Lung (tissue), 11 donors: ENCODE measurements at regions not wholly inside any gene's neighbourhood (a gene's known extent, or its start where the extent isn't known, plus 50 kb on each side); places are given as distances from the start of the nearest gene placed in this dataset.
"Not testable (repeated sequence)": the region's sequence is repeated elsewhere in the genome, so short reads cannot be mapped to it uniquely, and the experiment has no call there.

Source experiments
- ATAC-seq: fragments of 200-7000 bp; cut with Tn5 transposase; one replicate; pipeline ENCODE4 v1.9.1; 2020; ENCODE audit warnings: moderate number of reproducible peaks; ENCODE audit not compliant: insufficient read depth, low FRiP score
- DNase-seq, 3 donors: peaks; one replicate each; pipeline ENCODE4 v3.0.0-alpha.2; 2013 to 2017
- H3K27ac ChIP-seq, 2 donors: one replicate each; pipeline ENCODE4 v1.5.1; 2013; ENCODE audit warnings: mild to moderate bottlenecking in 2 of 2, moderate library complexity in 2 of 2, control low read depth in 1 of 2, inconsistent platforms in 1 of 2, low read depth in 1 of 2, low read length in 1 of 2
- H3K27me3 ChIP-seq, 3 donors: one replicate each; pipeline ENCODE4 v1.5.1; 2013; ENCODE audit warnings: low read length in 2 of 3; ENCODE audit not compliant: control insufficient read depth in 3 of 3, insufficient read depth in 3 of 3
- H3K36me3 ChIP-seq, 4 donors: one replicate each; pipeline ENCODE4 v1.5.1; 2013; ENCODE audit warnings: low read length in 4 of 4, mild to moderate bottlenecking in 1 of 4, moderate library complexity in 1 of 4; ENCODE audit not compliant: control insufficient read depth in 4 of 4, insufficient read depth in 4 of 4
- H3K4me1 ChIP-seq, 5 donors: one replicate each; pipeline ENCODE4 v1.5.1; 2013; ENCODE audit warnings: low read length in 5 of 5, mild to moderate bottlenecking in 2 of 5, moderate library complexity in 1 of 5; ENCODE audit not compliant: control insufficient read depth in 5 of 5, insufficient read depth in 5 of 5
- H3K4me3 ChIP-seq: one replicate; pipeline ENCODE4 v1.5.1; 2013; ENCODE audit warnings: mild to moderate bottlenecking, control low read depth, moderate library complexity
- H3K9ac ChIP-seq, 2 donors: one replicate each; pipeline ENCODE4 v1.5.1; 2013; ENCODE audit warnings: low read length in 2 of 2, control low read depth in 1 of 2; ENCODE audit not compliant: insufficient read depth in 1 of 2
- H3K9me3 ChIP-seq, 4 donors: one replicate each; pipeline ENCODE4 v1.5.1; 2013; ENCODE audit warnings: low read length in 3 of 4, mild to moderate bottlenecking in 1 of 4, moderate library complexity in 1 of 4; ENCODE audit not compliant: control insufficient read depth in 4 of 4, insufficient read depth in 3 of 4
- WGBS, 2 donors: extraction: QIAGEN DNeasy Blood & Tissue Kit; methylation state at CpG; one replicate each; pipeline ENCODE4 v1.1.7; 2013; 5-methylcytosine and 5-hydroxymethylcytosine counted together
- TF ChIP-seq, protein P1 (sequence below): IDR thresholded peaks from 2 replicates; pipeline ENCODE4 v1.5.1; 2012; ENCODE audit warnings: mild to moderate bottlenecking; ENCODE audit errors: control extremely low read depth, extremely low read depth
- donor health status: control.
- donor health status: control.
- donor health status: Bipolar disorder and iron deficiency.
- donor health status: healthy.
- donor health status: DM: yes; HTN: yes; CAD: no.

DNA sequence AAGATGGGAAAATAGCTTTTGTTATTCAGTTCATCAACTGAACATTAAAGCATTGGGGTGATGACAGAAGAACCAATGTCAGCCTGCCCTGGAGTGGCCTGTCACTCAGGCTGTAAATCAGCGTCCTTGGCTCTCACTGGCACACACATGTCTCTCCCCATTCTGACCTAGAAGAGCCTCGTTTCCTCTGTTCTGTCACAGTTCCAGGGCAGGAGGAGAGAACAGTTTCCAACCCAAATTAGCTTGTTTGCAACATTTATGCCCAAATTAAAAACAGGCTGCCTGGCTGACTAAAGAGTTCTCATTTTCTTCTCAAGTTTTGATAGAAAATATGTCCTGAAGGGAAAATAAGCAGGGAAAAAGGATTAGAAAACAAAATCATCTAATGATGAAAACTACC is 520.1 kb downstream of the CHSY3 start:
- H3K4me1 ChIP-seq, result no peaks in the 10 kb centered on the region
- H3K9ac ChIP-seq, result no peak overlapping the region
- TF ChIP-seq, protein P1, sequence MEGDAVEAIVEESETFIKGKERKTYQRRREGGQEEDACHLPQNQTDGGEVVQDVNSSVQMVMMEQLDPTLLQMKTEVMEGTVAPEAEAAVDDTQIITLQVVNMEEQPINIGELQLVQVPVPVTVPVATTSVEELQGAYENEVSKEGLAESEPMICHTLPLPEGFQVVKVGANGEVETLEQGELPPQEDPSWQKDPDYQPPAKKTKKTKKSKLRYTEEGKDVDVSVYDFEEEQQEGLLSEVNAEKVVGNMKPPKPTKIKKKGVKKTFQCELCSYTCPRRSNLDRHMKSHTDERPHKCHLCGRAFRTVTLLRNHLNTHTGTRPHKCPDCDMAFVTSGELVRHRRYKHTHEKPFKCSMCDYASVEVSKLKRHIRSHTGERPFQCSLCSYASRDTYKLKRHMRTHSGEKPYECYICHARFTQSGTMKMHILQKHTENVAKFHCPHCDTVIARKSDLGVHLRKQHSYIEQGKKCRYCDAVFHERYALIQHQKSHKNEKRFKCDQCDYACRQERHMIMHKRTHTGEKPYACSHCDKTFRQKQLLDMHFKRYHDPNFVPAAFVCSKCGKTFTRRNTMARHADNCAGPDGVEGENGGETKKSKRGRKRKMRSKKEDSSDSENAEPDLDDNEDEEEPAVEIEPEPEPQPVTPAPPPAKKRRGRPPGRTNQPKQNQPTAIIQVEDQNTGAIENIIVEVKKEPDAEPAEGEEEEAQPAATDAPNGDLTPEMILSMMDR, result no peak
- ATAC-seq (no peak), DNase-seq (no peak)
- H3K9me3 ChIP-seq, result no peaks in the 10 kb centered on the region
- no peak overlapping the region for H3K4me3 ChIP-seq
- no peak overlapping the region for H3K27ac ChIP-seq
- H3K27me3 ChIP-seq, result no peaks in the 10 kb centered on the region
- no peaks in the 10 kb centered on the region for H3K36me3 ChIP-seq
- WGBS, 2 donors, result 58 to 61% methylated on average over 2 of the region's 2 CpGs

DNA sequence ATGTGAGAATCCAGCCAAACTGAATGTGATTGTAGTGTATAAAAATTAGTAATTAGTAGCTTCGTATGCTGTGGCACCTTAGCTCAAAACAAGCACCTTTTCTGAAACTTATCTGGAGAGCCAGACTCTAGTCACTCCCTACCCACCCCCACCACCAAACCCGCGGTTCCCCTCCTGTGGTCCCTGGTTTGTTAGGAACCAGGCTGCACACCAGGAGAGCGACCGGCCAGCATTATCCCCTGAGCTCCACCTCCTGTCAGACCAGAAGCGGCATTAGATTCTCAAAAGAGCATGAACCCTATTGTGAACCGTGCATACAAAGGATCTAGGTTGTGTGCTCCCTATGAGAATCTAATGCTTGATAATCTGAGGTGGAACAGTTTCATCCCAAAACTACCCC is 498.6 kb downstream of the CHSY3 start:
- H3K9me3 ChIP-seq, result peaks cover 0 to 2% (median 0%) of the 10 kb centered on the region in 4 donors
- no peak overlapping the region for H3K9ac ChIP-seq
- ATAC-seq (no peak), DNase-seq (no peak)
- H3K4me3 ChIP-seq, result no peak overlapping the region
- WGBS, 2 donors, result 66 to 77% methylated on average over 7 of the region's 7 CpGs
- H3K27me3 ChIP-seq, result no peaks in the 10 kb centered on the region
- H3K27ac ChIP-seq, result no peak overlapping the region
- TF ChIP-seq, protein P1, result no peak
- H3K36me3 ChIP-seq, result no peaks in the 10 kb centered on the region
- no peaks in the 10 kb centered on the region for H3K4me1 ChIP-seq

DNA sequence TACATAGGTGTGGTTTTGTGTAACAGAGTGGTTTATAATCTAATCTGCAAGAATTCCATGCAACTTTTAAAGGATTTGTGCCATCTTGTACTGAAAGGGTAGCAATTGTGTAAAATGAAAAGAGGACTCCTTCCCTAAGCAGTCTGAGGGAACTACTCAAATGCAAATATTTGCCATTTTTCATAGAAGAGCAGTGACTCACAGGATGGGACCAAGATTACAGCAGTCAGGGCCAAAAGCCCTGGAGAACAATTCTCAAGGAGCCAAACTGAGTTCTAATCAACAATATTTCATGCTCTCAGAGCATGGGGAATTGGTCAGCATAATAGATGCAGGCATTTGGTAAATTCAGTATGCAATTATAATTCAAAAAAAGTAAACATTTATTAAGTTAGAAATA is 495.8 kb downstream of the CHSY3 start:
- Histone ChIP-seq H3K4me1 (no peaks in the 10 kb centered on the region), H3K4me3 (no peak overlapping the region), H3K9me3 (peaks cover 0 to 2% (median 0%) of the 10 kb centered on the region in 4 donors), H3K9ac (no peak overlapping the region), H3K36me3 (no peaks in the 10 kb centered on the region), H3K27ac (no peak overlapping the region), H3K27me3 (no peaks in the 10 kb centered on the region)
- TF ChIP-seq, protein P1, result no peak
- ATAC-seq (no peak), DNase-seq (no peak)

DNA sequence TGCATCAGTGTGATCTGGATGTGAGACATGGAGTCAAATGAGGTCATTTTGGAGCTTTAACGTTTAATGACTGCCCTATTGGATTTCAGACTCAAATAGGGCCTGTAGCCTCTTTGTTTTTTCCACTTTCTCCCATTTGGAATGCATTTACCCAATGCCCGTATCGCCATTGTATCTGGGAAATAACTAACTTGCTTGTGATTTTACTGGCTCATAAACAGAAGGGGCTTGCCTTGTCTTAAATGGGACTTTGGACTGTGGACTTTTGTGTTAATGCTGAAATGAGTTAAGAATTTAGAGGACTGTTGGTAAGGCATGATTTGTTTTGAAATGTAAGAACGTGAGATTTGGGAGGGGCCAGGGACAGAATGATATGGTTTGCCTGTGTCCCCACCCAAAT is 494.6 kb downstream of the CHSY3 start:
- no peak for DNase-seq
- no peak for ATAC-seq
- Histone ChIP-seq H3K9ac (no peak overlapping the region), H3K27ac (no peak overlapping the region), H3K4me3 (no peak overlapping the region), H3K36me3 (no peaks in the 10 kb centered on the region), H3K9me3 (peaks cover 0 to 2% (median 0%) of the 10 kb centered on the region in 4 donors), H3K4me1 (no peaks in the 10 kb centered on the region), H3K27me3 (no peaks in the 10 kb centered on the region)
- WGBS, 2 donors, result 90 to 94% methylated on average over 4 of the region's 4 CpGs
- TF ChIP-seq, protein P1, result no peak

DNA sequence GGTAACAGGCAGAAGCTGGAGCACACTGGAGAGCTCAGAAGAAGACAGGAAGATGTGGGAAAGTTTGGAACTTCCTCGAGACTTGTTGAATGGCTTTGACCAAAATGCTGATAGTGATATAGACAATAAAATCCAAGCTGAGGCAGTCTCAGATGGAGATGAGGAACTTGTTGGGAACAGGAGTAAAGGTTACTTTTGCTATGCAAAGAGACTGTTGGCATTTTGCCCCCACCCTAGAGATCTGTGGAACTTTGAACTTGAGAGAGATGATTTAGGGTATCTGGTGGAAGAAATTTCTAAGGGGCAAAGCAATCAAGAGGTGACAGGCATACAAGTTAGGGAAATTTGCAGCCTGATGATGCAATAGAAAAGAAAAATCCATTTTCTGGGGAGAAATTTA is 493.5 kb downstream of the CHSY3 start:
- not testable (repeated sequence) for H3K9me3 ChIP-seq, H3K4me3 ChIP-seq, H3K27me3 ChIP-seq, DNase-seq, H3K9ac ChIP-seq, ATAC-seq, H3K36me3 ChIP-seq, H3K27ac ChIP-seq, H3K4me1 ChIP-seq
- 94% methylated on average over 1 of the region's 1 CpG for WGBS, 2 donors
